Endodermal cell (in vitro differentiated cells): ENCODE measurements at regions not wholly inside any gene's neighbourhood (a gene's known extent, or its start where the extent isn't known, plus 50 kb on each side); places are given as distances from the start of the nearest gene placed in this dataset.

ENCODE experiments used
- DNase-seq: peaks from one replicate; pipeline ENCODE4 v3.0.0-alpha.2; 2017
- H3K27ac ChIP-seq: 2 replicates; pipeline ENCODE4 v1.5.1; 2013; ENCODE audit warnings: mild to moderate bottlenecking, low read depth, low read length, moderate library complexity
- H3K27me3 ChIP-seq: 2 replicates; pipeline ENCODE4 v1.6.1; 2013; ENCODE audit warnings: mild to moderate bottlenecking, low read length, moderate library complexity; ENCODE audit not compliant: insufficient read depth, control insufficient read depth, poor library complexity, severe bottlenecking
- H3K36me3 ChIP-seq: 2 replicates; pipeline ENCODE4 v1.7.0; 2013; ENCODE audit warnings: mild to moderate bottlenecking, low read length, moderate library complexity; ENCODE audit not compliant: control insufficient read depth, insufficient read depth
- H3K4me1 ChIP-seq: one replicate; pipeline ENCODE4 v1.7.0; 2013; ENCODE audit warnings: low read length; ENCODE audit not compliant: control insufficient read depth, insufficient read depth
- H3K4me3 ChIP-seq: 2 replicates; pipeline ENCODE4 v1.5.1; 2013; ENCODE audit warnings: mild to moderate bottlenecking, low read length, moderate library complexity
- H3K9ac ChIP-seq: 2 replicates; pipeline ENCODE4 v1.6.1; 2013; ENCODE audit warnings: mild to moderate bottlenecking, low read length, moderate library complexity; ENCODE audit not compliant: poor library complexity, severe bottlenecking; ENCODE audit errors: extremely low read depth
- H3K9me3 ChIP-seq: 2 replicates; pipeline ENCODE4 v1.6.1; 2013; ENCODE audit warnings: mild to moderate bottlenecking, low read length, moderate library complexity; ENCODE audit not compliant: control insufficient read depth
- H3K27ac Mint-ChIP-seq: 2 replicates; pipeline ENCODE4 v1.8.0; 2020; ENCODE audit warnings: mixed read lengths
- H3K27me3 Mint-ChIP-seq: 2 replicates; pipeline ENCODE4 v1.8.0; 2021; ENCODE audit warnings: mild to moderate bottlenecking, mixed read lengths; ENCODE audit not compliant: insufficient read depth
- H3K36me3 Mint-ChIP-seq: 2 replicates; pipeline ENCODE4 v1.8.0; 2020; ENCODE audit warnings: low read depth, mixed read lengths
- H3K4me1 Mint-ChIP-seq: 2 replicates; pipeline ENCODE4 v1.8.0; 2020; ENCODE audit warnings: mixed read lengths
- H3K4me3 Mint-ChIP-seq: 2 replicates; pipeline ENCODE4 v1.8.0; 2020; ENCODE audit warnings: mild to moderate bottlenecking, moderate library complexity, mixed read lengths
- H3K9me3 Mint-ChIP-seq: 2 replicates; pipeline ENCODE4 v1.8.0; 2020; ENCODE audit warnings: mild to moderate bottlenecking, mixed read lengths
- CTCF ChIP-seq: fragments of 200-600 bp; sonication (generic); conservative IDR thresholded peaks from 2 replicates; pipeline ENCODE4 v1.5.0; 2021; ENCODE audit warnings: antibody characterized with exemption, mild to moderate bottlenecking
- WGBS, 2 experiments: methylation state at CpG; one replicate each; pipeline versions ENCODE4 v1.1.5 to v1.1.7; 2013; ENCODE audit warnings: missing lambda C conversion rate in 2 of 2, mixed read lengths in 1 of 2; ENCODE audit not compliant: insufficient coverage in 1 of 2, insufficient read length in 1 of 2; 5-methylcytosine and 5-hydroxymethylcytosine counted together

- WGBS, 2 experiments = 100% methylated on average over 1 of the region's 1 CpG
- no peaks in the 10 kb centered on the region for H3K4me1 ChIP-seq
- no peaks in the 10 kb centered on the region for H3K9me3 ChIP-seq
- Mint-ChIP-seq H3K36me3 (no peaks in the 10 kb centered on the region), H3K4me3 (no peak overlapping the region), H3K4me1 (no peaks in the 10 kb centered on the region), H3K9me3 (no peaks in the 10 kb centered on the region), H3K27me3 (no peaks in the 10 kb centered on the region), H3K27ac (no peak overlapping the region)
- TF ChIP-seq CTCF = no peak
- no peak overlapping the region for H3K4me3 ChIP-seq
- no peak for DNase-seq
- H3K27me3 ChIP-seq = no peaks in the 10 kb centered on the region
- no peak overlapping the region for H3K27ac ChIP-seq
- no peak overlapping the region for H3K9ac ChIP-seq
- H3K36me3 ChIP-seq = no peaks in the 10 kb centered on the region
Measured at GRCh38 chr2:36169843-36170242, 185.7 kb upstream of the CRIM1 start.

DNA sequence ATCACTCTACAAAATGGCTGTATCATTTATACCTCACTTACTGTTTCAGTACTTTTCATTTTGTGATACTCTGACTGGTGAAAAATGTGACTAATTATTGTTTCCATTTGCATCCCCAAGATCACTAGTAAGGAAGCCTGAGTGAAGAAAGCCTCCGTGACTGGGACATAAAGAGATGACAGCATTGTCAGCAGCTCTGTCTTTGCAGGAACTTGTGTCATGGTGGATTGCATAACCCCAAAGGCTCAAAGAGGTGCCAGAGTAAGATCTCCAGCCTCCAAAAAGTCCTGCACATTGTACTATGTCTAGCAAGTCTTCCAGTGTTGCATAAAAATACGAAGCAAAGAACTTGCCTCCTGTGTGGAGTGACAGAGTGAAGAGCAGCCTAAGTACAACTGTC lies 187.5 kb upstream of the CRIM1 start:
- Histone ChIP-seq H3K4me3 (no peak overlapping the region), H3K36me3 (no peaks in the 10 kb centered on the region), H3K4me1 (no peaks in the 10 kb centered on the region), H3K9ac (no peak overlapping the region), H3K27me3 (no peaks in the 10 kb centered on the region), H3K27ac (no peak overlapping the region), H3K9me3 (no peaks in the 10 kb centered on the region)
- no peak for DNase-seq
- no peak for TF ChIP-seq CTCF
- 93 to 100% methylated on average over 1 to 2 of the region's 2 CpGs for WGBS, 2 experiments
- Mint-ChIP-seq H3K36me3 (no peaks in the 10 kb centered on the region), H3K27me3 (no peaks in the 10 kb centered on the region), H3K27ac (no peak overlapping the region), H3K4me3 (no peak overlapping the region), H3K4me1 (no peaks in the 10 kb centered on the region), H3K9me3 (no peaks in the 10 kb centered on the region)

DNA sequence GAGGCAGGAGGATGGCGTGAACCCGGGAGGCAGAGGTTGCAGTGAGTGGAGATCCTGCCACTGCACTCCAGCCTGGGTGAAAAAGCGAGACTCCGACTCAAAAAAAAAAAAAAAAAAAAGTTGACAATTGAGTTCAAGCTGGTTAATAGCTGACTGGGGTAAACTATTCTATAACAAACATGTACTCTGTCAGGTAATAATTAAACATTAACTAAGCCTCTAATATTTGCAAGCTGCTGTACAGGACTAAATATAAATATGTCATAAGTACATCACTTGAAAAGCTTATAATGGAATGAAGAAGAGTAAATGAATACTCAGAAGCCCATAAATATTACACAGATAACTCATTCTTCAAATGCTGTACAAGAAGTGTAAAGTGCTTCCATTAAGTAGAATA lies 190.4 kb upstream of the CRIM1 start:
- DNase-seq = no peak
- H3K9me3 ChIP-seq = no peaks in the 10 kb centered on the region
- Mint-ChIP-seq H3K4me3 (no peak overlapping the region), H3K4me1 (no peaks in the 10 kb centered on the region), H3K9me3 (no peaks in the 10 kb centered on the region), H3K36me3 (no peaks in the 10 kb centered on the region), H3K27me3 (no peaks in the 10 kb centered on the region), H3K27ac (no peak overlapping the region)
- no peaks in the 10 kb centered on the region for H3K27me3 ChIP-seq
- H3K4me1 ChIP-seq = no peaks in the 10 kb centered on the region
- no peak overlapping the region for H3K4me3 ChIP-seq
- no peak overlapping the region for H3K9ac ChIP-seq
- WGBS, 2 experiments = 86 to 92% methylated on average over 2 of the region's 4 CpGs
- H3K27ac ChIP-seq = no peak overlapping the region
- H3K36me3 ChIP-seq = no peaks in the 10 kb centered on the region
- TF ChIP-seq CTCF = no peak
